ES-I3 (cell line): ENCODE measurements at regions not wholly inside any gene's neighbourhood (a gene's known extent, or its start where the extent isn't known, plus 50 kb on each side); places are given as distances from the start of the nearest gene placed in this dataset.
"Not testable (repeated sequence)": the region's sequence is repeated elsewhere in the genome, so short reads cannot be mapped to it uniquely, and the experiment has no call there.

Experiments used
- H3K36me3 ChIP-seq: 2 replicates; pipeline ENCODE4 v1.6.1; 2013; ENCODE audit warnings: mild to moderate bottlenecking, low read length, control low read depth, moderate library complexity; ENCODE audit not compliant: insufficient read depth
- H3K4me1 ChIP-seq: 2 replicates; pipeline ENCODE4 v1.6.1; 2013; ENCODE audit warnings: mild to moderate bottlenecking, control low read depth, low read length; ENCODE audit not compliant: insufficient read depth
- H3K9ac ChIP-seq: 2 replicates; pipeline ENCODE4 v1.6.1; 2013; ENCODE audit warnings: low read depth, mild to moderate bottlenecking, low read length, moderate library complexity
- H3K9me3 ChIP-seq: 2 replicates; pipeline ENCODE4 v1.6.1; 2013; ENCODE audit warnings: mild to moderate bottlenecking, low read length, moderate library complexity; ENCODE audit not compliant: control insufficient read depth, insufficient read depth

DNA sequence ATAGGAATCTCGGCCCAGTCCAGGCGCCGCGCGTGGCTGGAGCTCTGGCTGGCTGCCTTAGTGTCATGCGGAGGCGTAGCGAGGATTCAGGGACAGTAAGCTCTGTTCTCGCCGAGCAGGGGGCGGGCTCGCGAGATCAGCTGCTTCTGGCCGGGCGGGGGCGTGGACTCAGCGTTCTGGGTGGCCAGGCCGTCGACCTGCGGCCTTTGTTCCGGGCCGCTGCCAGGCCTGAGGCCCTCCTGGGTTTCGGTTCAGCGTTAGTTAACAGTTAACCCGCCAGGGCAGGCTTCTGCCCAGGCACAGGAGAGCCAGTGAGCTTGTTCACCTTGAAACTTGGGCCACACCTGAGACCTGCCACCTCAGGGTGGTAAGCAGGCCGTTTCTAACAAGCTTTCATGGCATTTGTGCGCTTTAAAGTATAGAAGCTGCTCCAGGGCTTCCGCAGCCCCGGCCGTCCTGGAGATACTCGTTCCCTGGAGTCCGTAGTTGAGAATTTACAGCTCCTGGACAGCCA, 332.2 kb upstream of the SGCG start:
- H3K4me1 ChIP-seq = peaks cover 17% of the 10 kb centered on the region; the same call in 1 of the 2 replicates
- no peaks in the 10 kb centered on the region for H3K36me3 ChIP-seq
- H3K9me3 ChIP-seq = no peaks in the 10 kb centered on the region
- H3K9ac ChIP-seq = no peak overlapping the region

DNA sequence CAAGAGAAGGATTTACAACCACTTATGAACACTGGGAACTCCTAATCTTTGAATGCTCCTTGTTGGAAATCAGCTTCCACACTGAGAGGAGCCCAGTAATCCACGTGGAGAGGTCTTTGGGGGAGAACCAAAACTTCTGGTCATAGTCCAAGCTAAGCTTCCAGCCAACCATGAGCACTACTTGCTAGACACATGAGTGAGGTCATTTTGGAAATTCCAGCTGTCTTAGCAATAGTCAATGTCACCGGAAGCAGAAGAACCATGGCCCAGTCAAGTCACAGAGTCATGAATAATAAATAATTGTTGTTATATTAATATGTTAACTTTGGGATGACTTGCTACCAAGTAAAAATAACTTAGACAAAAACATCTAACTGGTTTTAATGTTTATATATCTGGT, 324.9 kb upstream of the SGCG start:
- H3K9ac ChIP-seq = no peak overlapping the region
- no peaks in the 10 kb centered on the region for H3K36me3 ChIP-seq
- H3K4me1 ChIP-seq = no peaks in the 10 kb centered on the region
- no peaks in the 10 kb centered on the region for H3K9me3 ChIP-seq

DNA sequence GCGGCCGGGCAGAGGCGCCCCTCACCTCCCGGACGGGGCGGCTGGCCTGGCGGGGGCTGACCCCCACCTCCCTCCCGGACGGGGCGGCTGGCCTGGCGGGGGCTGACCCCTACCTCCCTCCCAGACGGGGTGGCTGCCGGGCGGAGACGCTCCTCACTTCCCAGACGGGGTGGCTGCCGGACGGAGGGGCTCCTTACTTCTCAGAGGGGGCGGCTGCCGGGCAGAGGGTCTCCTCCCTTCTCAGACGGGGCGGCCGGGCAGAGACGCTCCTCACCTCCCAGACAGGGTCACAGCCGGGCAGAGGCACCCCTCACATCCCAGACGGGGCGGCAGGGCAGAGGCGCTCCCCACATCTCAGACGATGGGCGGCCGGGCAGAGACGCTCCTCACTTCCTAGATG, 321.8 kb upstream of the SGCG start:
- H3K36me3 ChIP-seq, H3K4me1 ChIP-seq, H3K9ac ChIP-seq, H3K9me3 ChIP-seq: not testable (repeated sequence)

DNA sequence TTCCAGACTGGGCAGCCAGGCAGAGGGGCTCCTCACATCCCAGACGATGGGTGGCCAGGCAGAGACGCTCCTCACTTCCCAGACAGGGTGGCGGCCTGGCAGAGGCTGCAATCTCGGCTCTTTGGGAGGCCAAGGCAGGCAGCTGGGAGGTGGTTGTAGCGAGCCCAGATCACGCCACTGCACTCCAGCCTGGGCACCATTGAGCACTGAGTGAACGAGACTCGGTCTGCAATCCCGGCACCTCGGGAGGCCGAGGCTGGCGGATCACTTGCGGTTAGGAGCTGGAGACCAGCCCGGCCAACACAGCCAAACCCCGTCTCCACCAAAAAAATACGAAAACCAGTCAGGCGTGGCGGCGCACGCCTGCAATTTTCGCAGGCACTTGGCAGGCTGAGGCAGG, 321.4 kb upstream of the SGCG start:
- H3K36me3 ChIP-seq, H3K9ac ChIP-seq, H3K9me3 ChIP-seq, H3K4me1 ChIP-seq: not testable (repeated sequence)

DNA sequence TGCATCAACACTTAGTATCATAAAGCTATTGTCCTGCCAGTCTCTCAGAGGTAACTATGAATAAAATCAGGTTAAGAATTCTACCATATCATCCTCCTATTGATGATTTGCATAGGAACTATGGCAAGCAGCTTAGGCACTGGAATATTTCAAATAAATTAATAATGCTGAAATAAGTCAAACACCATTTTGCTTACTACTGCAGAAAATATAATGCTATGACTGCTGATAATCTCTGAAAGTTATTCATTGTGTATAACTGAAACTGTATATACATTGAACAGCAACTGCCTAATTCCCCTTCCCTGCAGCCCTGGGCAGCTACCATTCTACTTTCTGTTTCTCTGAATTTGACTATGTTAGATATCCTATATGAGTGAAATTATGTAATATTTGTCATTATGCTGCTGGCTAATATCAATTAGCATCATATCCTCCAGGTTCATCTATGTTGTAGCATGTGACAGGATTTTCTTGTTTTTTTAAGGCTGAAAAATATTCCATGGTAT, 318.8 kb upstream of the SGCG start:
- H3K36me3 ChIP-seq = no peaks in the 10 kb centered on the region
- H3K4me1 ChIP-seq = no peaks in the 10 kb centered on the region
- H3K9ac ChIP-seq = no peak overlapping the region
- H3K9me3 ChIP-seq = no peaks in the 10 kb centered on the region

DNA sequence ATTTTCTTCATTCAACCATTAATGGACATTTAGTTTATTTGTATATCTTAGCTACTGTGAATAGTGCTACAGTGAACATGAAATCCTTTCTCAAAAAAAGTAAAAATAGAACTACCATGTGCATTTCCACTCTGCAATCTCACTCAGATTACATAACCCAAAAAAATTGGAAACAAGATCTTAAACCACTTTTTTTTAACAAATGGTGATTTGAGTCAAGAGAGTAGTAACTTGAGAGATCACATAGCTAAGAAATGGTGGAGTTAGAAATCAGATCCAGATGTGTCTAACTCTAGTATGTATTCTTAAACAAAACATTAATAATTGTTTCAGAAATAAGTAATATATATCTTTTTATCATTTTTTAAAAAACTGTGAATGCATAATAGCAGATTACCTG, 318.3 kb upstream of the SGCG start:
- H3K9me3 ChIP-seq = no peaks in the 10 kb centered on the region
- no peaks in the 10 kb centered on the region for H3K36me3 ChIP-seq
- no peaks in the 10 kb centered on the region for H3K4me1 ChIP-seq
- no peak overlapping the region for H3K9ac ChIP-seq

DNA sequence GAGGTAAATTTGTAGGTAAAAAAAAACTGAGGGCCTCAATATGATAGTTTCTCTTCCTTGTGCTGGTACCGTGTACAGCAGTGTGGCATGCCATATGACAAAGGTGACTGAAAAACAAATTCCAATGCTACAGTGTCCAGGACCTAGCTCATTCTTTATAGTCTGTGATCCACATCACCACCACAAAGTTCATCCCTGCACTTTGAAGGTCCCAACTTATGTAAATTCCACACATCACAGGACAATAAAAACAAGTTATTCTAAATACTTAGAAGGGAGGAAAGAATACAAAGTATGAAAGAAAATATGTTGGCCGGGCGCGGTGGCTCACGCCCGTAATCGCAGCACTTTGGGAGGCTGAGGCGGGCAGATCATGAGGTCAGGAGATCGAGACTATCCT, 314.6 kb upstream of the SGCG start:
- H3K4me1 ChIP-seq = no peaks in the 10 kb centered on the region
- H3K36me3 ChIP-seq = no peaks in the 10 kb centered on the region
- no peak overlapping the region for H3K9ac ChIP-seq
- H3K9me3 ChIP-seq = peaks cover 6% of the 10 kb centered on the region

DNA sequence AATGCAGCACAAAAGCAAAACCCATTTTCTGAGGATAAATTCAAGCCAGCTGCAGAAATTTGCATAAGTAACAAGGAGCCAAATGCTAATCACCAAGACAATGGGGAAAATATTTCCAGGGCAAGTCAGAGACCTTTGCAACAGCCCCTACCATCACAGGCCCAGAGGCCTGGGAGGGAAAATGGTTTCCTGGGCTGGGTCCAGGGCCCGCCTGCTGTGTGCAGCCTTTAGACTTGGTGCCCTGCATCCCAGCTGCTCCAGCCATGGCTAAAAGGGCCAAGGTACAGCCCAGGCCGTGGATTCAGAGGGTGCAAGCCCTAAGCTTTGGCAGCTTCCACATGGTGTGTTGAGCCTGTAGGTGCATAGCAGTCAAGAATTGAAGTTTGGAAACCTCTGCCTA, 309.5 kb upstream of the SGCG start:
- Histone ChIP-seq H3K9me3 (peaks cover 27% of the 10 kb centered on the region), H3K4me1 (no peaks in the 10 kb centered on the region), H3K36me3 (no peaks in the 10 kb centered on the region), H3K9ac (no peak overlapping the region)

DNA sequence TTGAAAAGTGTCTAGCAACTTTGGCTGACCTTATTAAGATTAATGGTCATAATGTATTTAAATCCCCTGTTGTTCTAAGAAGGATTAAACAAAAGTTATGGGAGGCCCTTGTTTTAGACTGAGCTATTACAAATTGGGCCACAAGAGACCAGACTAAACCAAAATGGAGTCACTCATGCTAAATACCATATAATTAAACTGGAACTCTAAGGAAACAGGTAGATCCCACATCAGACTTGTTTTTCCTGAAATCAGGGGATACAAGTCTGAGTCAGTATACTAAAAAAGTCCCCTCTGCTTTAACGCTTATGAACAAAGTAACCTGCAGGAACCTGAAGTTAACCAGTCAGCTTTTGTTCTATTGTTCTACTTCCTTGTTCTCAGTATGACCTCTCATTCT, 305.9 kb upstream of the SGCG start:
- Histone ChIP-seq H3K9ac (no peak overlapping the region), H3K9me3 (peaks cover 25% of the 10 kb centered on the region), H3K4me1 (no peaks in the 10 kb centered on the region; the same call in 1 of the 2 replicates), H3K36me3 (no peaks in the 10 kb centered on the region)

DNA sequence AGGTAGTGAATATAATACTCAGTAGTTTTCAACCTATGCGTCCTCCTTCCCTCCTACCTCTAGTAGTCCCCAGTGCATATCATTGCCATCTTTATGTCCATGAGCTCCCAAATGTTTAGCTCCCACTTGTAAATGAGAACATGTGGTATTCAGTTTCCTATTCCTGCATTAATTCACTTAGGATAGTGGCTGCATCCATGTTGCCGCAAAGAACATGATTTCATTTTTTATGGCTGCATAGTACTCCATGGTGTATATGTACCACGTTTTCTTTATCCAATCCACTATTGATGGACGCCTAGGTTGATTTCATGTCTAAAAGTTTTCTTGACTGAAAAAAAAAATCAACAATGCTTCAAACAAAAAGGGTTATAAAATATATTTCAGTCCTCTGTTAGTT, 303.4 kb upstream of the SGCG start:
- Histone ChIP-seq H3K4me1 (peaks cover 6% of the 10 kb centered on the region), H3K36me3 (no peaks in the 10 kb centered on the region), H3K9ac (no peak overlapping the region), H3K9me3 (peaks cover 19% of the 10 kb centered on the region)

DNA sequence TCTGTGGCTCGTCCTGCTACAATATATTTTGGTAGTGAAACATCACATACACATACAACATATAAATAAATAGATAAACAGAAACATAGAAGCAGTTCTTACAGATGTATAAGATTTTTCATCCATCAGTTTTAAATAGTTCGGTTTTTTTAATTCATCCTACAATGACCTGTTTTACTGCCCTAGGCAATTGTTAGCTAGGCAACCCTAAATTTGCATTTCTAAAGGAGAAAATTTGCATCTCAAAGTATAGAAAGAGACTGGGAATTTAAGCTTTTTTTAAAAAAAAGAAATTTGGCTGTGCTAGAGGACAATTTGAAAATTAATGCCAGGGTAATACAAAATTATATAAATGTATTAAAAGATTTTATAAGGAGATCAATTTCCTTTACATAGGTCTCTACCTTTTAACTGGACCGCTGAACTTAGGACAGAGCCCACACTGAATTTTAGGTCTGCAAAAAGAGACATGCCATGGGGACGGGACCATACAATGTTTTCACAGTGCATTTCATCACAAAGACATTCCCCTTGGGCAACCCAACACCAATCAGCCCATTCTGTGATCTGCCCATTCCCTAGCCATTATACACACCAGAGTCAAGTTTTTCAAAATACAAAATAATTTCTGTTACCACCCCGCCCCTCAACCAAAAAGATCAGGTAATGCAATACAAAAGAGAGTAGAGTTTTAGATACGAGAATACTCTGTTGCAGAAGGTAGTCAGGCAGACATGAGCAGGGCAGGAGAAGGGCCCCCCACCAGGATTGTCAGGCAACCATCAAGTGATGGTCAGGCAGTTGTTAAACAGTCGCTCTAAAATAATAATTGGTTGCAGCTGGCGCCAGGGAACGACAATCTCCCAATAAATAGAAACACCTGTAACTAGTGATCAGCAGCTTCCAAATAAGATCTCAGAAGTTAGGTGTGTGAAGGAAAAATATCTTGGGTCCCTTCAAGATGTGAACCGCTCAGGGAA, 299.7 kb upstream of the SGCG start:
- Histone ChIP-seq H3K9ac (0 out of 2 replicates have a peak overlapping the region, but pooled peaks have one; percentile 14), H3K4me1 (peaks cover 11% of the 10 kb centered on the region), H3K9me3 (peaks cover 4% of the 10 kb centered on the region; the same call in 1 of the 2 replicates), H3K36me3 (no peaks in the 10 kb centered on the region)

DNA sequence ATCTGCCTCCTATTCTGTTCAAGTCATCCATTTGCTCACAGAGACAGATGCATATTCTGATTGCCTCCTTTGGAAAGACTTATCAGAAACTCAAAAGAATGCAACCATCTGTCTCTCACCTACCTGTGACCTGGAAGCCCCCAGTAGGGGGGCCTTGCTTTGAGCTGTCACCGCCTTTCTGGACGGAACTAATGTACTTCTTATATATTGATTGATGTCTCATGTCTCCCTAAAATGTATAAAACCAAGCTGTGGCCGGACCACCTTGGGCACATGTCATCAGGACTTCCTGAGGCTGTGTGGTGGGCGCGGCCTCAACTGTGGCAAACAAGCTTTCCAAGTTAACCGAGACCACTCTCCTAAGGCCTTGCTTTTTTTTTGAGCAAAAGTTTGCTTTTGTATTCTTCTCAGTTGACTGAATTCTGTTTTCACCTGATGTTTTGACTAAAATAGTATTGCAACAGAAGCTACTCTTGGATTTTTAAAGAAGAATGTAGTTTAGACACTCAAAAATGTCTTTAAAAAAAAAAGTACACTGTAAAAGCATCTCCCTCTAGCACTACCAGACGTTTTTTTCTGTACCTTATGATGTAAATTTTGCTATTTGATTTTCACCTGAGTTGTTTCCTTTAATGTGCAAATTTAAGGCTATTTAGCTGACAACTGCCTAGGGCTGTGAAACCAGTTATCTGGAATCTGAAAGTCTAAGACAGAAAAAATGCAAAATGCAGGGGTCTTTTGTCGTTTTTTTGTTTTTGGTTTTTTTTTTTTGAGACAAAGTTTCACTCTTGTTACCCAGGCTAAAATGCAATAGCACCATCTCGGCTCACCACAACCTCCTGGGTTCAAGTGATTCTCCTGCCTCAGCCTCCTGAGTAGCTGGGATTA, 298.8 kb upstream of the SGCG start:
- not testable (repeated sequence) for H3K9ac ChIP-seq, H3K36me3 ChIP-seq, H3K9me3 ChIP-seq
- peaks cover 11% of the 10 kb centered on the region for H3K4me1 ChIP-seq

DNA sequence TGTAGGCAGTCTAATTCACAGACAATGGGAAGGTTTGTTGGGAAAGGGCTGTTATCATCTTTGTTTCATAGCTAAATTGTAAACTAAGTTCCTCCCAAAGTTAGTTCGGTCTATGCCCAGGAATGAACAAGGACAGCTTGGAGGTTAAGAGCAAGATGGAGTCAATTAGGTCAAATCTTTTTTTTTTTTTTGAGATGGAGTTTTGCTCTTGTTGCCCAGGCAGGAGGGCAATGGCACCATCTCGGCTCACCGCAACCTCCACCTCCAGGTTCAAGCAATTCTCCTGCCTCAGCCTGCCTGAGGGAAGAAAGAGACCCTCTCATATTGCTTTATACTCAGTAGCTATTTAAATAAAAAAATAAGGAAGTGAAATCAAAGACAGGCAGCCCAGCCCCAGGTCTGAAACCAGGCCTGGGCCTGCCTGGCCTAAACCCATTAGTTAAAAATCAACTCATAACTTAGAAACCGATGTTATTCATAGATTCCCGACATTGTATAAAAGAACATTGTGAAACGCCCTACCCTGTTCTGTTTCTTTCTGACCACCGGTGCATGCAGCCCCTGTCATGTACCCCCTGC, 297.4 kb upstream of the SGCG start:
- Histone ChIP-seq H3K9me3 (no peaks in the 10 kb centered on the region), H3K36me3 (no peaks in the 10 kb centered on the region), H3K4me1 (peaks cover 11% of the 10 kb centered on the region), H3K9ac (no peak overlapping the region)

DNA sequence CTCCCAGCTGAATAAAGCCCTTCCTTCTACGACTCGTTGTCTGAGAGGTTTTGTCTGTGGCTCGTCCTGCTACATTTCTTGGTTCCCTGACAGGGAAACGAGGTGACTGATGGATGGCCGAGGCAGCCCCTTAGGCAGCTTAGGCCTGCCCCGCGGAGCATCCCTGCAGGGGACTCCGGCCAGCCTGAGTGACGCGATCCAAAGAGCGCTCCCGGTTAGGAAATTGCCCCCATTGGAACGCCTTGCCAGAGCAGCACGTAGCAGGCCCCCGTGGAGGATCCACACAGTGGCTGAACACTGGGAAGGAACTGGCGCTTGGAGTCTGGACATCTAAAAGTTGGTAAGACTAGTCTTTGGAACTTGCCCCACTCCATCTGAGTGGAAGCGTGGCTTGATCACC, 296.8 kb upstream of the SGCG start:
- H3K9me3 ChIP-seq = no peaks in the 10 kb centered on the region
- peaks cover 11% of the 10 kb centered on the region for H3K4me1 ChIP-seq
- H3K36me3 ChIP-seq = no peaks in the 10 kb centered on the region
- no peak overlapping the region for H3K9ac ChIP-seq
